ENCODE measurements at regions not wholly inside any gene's neighbourhood (a gene's known extent, or its start where the extent isn't known, plus 50 kb on each side); places are given as distances from the start of the nearest gene placed in this dataset.
"Not testable (repeated sequence)": the region's sequence is repeated elsewhere in the genome, so short reads cannot be mapped to it uniquely, and the experiment has no call there.

DNA sequence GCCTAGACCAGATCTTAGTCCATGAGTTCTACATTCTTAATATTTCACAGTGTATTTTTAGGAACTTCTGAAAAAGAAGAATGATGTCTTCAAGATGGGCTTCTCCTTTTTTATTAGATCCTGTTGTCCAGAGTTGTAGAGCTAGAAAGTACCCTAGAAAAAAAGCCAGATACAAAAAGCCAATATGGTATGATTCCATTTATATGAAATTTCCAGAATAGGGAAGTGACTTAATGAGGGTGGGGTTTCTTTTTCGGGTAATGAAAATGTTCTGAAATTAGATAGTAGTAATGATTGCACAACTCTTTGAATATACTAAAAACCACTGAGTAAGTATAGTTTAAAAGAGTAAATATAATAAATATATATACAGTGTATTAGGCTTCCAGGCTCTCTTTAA, 116.9 kb downstream of the NFKBIZ start:
- Mint-ChIP-seq H3K4me3 (no peak overlapping the region), H3K27ac (no peak overlapping the region), H3K4me1 (peaks cover 8% of the 10 kb centered on the region), H3K27me3 (no peaks in the 10 kb centered on the region), H3K9me3 (peaks cover 16% of the 10 kb centered on the region), H3K36me3 (peaks cover 13% of the 10 kb centered on the region)
- no peak for DNase-seq
- CTCF ChIA-PET = interaction anchor here (1.1 kb wide), 1 partner anchor 263 kb away, joined by 3 read pairs; no protein-coding TSS in a partner anchor

DNA sequence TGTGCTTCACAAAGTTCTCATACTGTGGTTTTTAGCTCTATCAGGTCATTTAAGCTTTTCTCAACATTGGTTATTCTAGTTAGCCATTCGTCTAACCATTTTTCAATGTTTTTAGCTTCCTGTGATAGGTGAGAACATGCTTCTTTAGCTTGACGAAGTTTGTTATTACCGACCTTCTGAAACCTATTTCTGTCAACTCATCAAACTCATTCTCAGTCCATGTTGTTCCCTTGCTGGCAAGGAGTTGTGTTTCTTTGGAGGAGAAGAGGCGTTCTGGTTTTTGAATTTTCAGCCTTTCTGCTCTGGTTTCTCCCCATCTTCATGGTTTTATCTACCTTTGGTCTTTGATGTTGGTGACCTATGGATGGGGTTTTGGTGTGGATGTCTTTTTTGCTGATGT, 120.9 kb downstream of the NFKBIZ start:
- Mint-ChIP-seq H3K27me3 (no peaks in the 10 kb centered on the region), H3K9me3 (peaks cover 23% of the 10 kb centered on the region), H3K36me3 (peaks cover 13% of the 10 kb centered on the region), H3K4me1 (peaks cover 4% of the 10 kb centered on the region), H3K27ac (no peak overlapping the region), H3K4me3 (no peak overlapping the region)
- DNase-seq = no peak
- CTCF ChIA-PET = interaction anchor here (0.6 kb wide), 1 partner anchor 258 kb away, joined by 6 read pairs; no protein-coding TSS in a partner anchor

DNA sequence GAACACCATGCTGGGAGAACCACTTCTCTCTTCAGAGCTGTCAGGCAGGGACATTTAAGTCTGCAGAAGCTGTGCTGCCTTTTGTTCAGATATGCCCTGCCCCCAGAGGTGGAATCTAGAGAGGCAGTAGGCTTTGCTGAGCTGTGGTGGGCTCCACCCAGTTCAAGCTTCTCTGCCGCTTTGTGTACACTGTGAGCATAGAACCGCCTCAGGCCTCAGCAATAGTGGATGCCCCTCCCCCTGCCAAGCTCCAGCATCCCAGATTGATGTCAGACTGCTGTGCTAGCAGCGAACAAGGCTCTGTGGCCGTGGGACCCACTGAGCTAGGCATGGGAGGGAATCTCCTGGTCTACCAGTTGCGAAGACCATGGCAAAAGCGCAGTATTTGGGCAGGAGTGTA, 121.6 kb downstream of the NFKBIZ start:
- no peak for DNase-seq
- Mint-ChIP-seq H3K9me3 (peaks cover 23% of the 10 kb centered on the region), H3K36me3 (peaks cover 13% of the 10 kb centered on the region), H3K27ac (no peak overlapping the region), H3K4me3 (no peak overlapping the region), H3K27me3 (no peaks in the 10 kb centered on the region), H3K4me1 (peaks cover 4% of the 10 kb centered on the region)
- CTCF ChIA-PET = no interaction called here

DNA sequence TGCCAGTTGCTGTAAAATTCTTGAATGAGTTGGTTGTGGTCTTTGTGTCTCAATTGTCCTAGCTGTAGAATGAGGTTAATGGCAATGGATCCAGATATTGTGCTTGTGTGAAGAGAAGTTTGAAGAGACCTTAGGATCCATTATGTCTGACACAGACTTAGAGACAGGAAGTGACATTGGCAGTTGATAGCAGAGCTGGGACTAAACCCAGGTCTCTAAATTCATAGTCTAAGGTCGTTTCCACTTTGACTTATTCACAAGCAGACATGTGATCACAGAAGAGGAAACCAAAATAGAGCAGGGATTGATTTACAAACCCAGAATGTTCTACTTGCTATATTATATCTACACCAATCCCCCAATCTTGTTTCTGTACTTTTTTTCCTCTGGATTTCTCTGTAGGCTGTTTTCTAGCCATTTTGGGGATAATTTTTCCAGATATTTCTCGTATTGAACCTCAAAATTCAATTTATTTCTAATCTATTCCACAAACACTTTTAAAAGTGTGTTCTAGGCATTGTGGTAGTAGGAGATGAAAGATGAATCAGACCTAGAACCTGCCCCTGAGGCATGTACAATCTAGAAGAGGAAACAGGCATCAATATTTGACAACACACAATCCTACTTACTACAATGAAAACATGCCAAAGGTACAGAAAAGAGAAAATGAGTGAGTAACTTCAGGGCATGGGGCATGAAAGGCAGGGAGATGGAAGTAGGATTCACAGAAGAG, 123.3 kb downstream of the NFKBIZ start:
- CTCF ChIA-PET = interaction anchor here (0.7 kb wide), 1 partner anchor 252 kb away, joined by 3 read pairs; no protein-coding TSS in a partner anchor
- Mint-ChIP-seq H3K4me1 (peaks cover 4% of the 10 kb centered on the region), H3K27ac (no peak overlapping the region), H3K9me3 (peaks cover 22% of the 10 kb centered on the region), H3K36me3 (peaks cover 13% of the 10 kb centered on the region), H3K4me3 (no peak overlapping the region), H3K27me3 (no peaks in the 10 kb centered on the region)
- no peak for DNase-seq

DNA sequence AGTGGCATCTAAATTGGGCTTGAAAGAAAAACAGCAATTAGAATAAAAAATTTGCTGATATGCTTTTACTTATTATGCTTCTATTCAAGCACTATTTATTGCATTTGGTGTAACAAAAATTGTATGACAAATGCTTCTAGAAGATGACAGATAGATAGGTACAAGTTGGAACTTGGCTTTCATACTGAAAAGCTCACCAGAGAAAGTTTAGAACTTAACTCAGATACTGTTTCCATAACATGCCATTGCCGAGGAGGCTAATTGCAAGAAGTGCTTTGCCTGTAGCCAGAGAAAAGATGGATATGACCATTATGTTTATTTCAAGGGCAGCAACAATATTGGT, 123.8 kb downstream of the NFKBIZ start:
- Mint-ChIP-seq H3K27me3 (no peaks in the 10 kb centered on the region), H3K27ac (no peak overlapping the region), H3K9me3 (peaks cover 22% of the 10 kb centered on the region), H3K36me3 (peaks cover 13% of the 10 kb centered on the region), H3K4me1 (peaks cover 4% of the 10 kb centered on the region), H3K4me3 (no peak overlapping the region)
- DNase-seq = no peak
- CTCF ChIA-PET = no interaction called here

- DNase-seq, H3K36me3 Mint-ChIP-seq, H3K9me3 Mint-ChIP-seq, H3K27ac Mint-ChIP-seq, CTCF ChIA-PET, H3K27me3 Mint-ChIP-seq, H3K4me1 Mint-ChIP-seq, H3K4me3 Mint-ChIP-seq: not testable (repeated sequence)
Measured at GRCh38 chr3:101975415-101975814, 126.1 kb downstream of the NFKBIZ start.

DNA sequence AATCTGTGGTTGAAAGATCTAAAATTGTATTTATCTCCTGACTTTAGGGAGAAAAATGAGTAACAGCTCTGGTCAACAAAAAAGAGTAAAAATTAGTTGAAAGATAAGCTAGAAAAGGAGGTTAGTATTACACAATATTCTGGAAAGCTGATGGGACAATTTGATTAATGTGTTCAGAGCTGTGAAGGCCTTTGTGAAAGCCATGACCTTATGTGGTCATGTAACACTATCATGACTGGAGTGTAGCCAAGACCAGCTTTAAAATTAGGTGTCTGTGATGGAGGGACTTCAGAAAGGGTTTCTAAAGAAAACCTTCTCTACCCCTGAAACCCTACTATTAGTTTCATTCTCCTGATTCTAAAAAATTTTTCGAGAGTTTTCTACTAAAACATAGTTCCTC, 127.2 kb downstream of the NFKBIZ start:
- peaks cover 5% of the 10 kb centered on the region for H3K27me3 Mint-ChIP-seq
- H3K4me3 Mint-ChIP-seq = no peak overlapping the region
- DNase-seq = no peak
- CTCF ChIA-PET = no interaction called here
- no peak overlapping the region for H3K27ac Mint-ChIP-seq
- H3K4me1 Mint-ChIP-seq = peaks cover 4% of the 10 kb centered on the region
- peaks cover 2% of the 10 kb centered on the region for H3K36me3 Mint-ChIP-seq
- H3K9me3 Mint-ChIP-seq = peaks cover 7% of the 10 kb centered on the region

DNA sequence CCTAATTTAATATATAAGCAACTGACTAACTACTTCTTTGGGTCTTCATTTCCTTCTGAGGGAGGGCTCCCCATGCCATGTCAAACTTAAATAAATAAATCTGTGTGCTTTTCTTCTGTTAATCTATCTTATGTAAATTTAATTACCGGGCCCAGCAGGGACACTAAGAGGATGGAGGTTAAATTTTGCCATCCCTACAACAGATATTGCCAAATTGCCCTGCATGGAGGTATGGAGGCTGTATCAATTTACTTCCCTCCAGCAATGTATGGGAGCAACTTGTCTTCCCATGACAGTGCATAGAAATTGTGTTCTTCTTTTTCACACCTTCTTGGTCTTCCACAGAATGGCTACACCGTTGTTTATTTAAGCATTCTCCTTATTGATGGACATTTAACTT, 129.0 kb downstream of the NFKBIZ start:
- CTCF ChIA-PET = no interaction called here
- Mint-ChIP-seq H3K4me3 (no peak overlapping the region), H3K27ac (no peak overlapping the region)

GRCh38 chr3:101979033-101979432, 129.7 kb downstream of the NFKBIZ start:
- peaks cover 8% of the 10 kb centered on the region for H3K9me3 Mint-ChIP-seq
- H3K4me1 Mint-ChIP-seq = no peaks in the 10 kb centered on the region
- no peak overlapping the region for H3K27ac Mint-ChIP-seq
- no peak overlapping the region for H3K4me3 Mint-ChIP-seq
- peaks cover 9% of the 10 kb centered on the region for H3K27me3 Mint-ChIP-seq
- CTCF ChIA-PET = no interaction called here
- H3K36me3 Mint-ChIP-seq = peaks cover 2% of the 10 kb centered on the region
- DNase-seq = no peak

More for the DNA sequence above, 129.0 kb downstream of the NFKBIZ start:
- peaks cover 2% of the 10 kb centered on the region for H3K36me3 Mint-ChIP-seq
- peaks cover 8% of the 10 kb centered on the region for H3K9me3 Mint-ChIP-seq
- no peak for DNase-seq
- H3K4me1 Mint-ChIP-seq = no peaks in the 10 kb centered on the region
- peaks cover 8% of the 10 kb centered on the region for H3K27me3 Mint-ChIP-seq

DNA sequence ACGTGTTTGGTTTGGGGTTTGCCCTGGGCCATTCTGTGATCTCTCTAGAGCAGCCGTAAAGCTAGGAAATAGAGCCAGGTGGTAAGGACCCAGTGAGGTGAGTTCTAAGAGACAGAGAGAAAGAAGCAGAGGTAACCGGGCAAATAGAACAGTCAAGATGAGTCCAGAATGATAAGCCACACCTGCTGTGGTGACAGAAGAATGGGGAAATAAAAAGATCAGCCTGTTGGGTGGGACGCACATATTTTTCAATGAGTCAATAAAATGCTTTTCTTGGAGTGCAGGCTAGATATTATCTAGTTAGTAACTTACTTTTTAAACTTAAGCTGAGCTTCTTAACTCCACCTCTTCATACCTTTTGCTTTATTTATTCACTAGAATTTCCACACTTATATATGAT, 135.0 kb downstream of the NFKBIZ start:
- H3K27ac Mint-ChIP-seq = no peak overlapping the region
- CTCF ChIA-PET = no interaction called here
- no peak overlapping the region for H3K4me3 Mint-ChIP-seq
- DNase-seq = no peak
- H3K36me3 Mint-ChIP-seq = no peaks in the 10 kb centered on the region
- peaks cover 17% of the 10 kb centered on the region for H3K4me1 Mint-ChIP-seq
- peaks cover 16% of the 10 kb centered on the region for H3K27me3 Mint-ChIP-seq
- peaks cover 3% of the 10 kb centered on the region for H3K9me3 Mint-ChIP-seq

GRCh38 chr3:101988596-101988995, 139.3 kb downstream of the NFKBIZ start:
- Mint-ChIP-seq H3K9me3 (no peaks in the 10 kb centered on the region), H3K36me3 (peaks cover 3% of the 10 kb centered on the region), H3K27me3 (peaks cover 8% of the 10 kb centered on the region), H3K4me1 (peaks cover 21% of the 10 kb centered on the region), H3K4me3 (no peak overlapping the region), H3K27ac (no peak overlapping the region)
- DNase-seq = no peak
- CTCF ChIA-PET = no interaction called here

GRCh38 chr3:101989578-101990200, 140.4 kb downstream of the NFKBIZ start:
- no peak for DNase-seq
- no peak overlapping the region for H3K4me3 Mint-ChIP-seq
- peaks cover 4% of the 10 kb centered on the region for H3K27me3 Mint-ChIP-seq
- no peaks in the 10 kb centered on the region for H3K9me3 Mint-ChIP-seq
- H3K36me3 Mint-ChIP-seq = peaks cover 3% of the 10 kb centered on the region
- H3K27ac Mint-ChIP-seq = no peak overlapping the region
- H3K4me1 Mint-ChIP-seq = peaks cover 21% of the 10 kb centered on the region
- CTCF ChIA-PET = no interaction called here

DNA sequence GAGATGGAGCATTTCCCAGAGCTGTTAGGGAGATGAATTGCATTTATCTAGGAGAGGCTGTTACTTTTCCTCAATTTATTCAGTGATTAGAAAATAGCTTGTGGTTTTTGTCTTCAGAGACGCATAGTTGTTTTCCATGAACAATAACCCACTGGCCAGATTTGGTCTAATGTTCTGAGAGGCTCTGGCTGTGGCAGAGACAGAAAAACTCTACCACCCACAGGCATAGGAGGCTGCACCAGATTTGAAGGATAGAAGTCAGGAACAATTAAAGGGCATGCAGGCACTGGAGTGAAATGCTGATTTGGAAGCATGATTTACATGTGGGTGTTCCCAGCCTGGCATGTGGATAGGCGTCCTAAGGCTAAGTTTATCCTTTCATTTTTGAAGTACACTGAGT, 143.5 kb downstream of the NFKBIZ start:
- peaks cover 24% of the 10 kb centered on the region for H3K4me1 Mint-ChIP-seq
- H3K27ac Mint-ChIP-seq = no peak overlapping the region
- no peak for DNase-seq
- no peak overlapping the region for H3K4me3 Mint-ChIP-seq
- CTCF ChIA-PET = no interaction called here
- no peaks in the 10 kb centered on the region for H3K9me3 Mint-ChIP-seq
- H3K36me3 Mint-ChIP-seq = peaks cover 3% of the 10 kb centered on the region
- no peaks in the 10 kb centered on the region for H3K27me3 Mint-ChIP-seq

DNA sequence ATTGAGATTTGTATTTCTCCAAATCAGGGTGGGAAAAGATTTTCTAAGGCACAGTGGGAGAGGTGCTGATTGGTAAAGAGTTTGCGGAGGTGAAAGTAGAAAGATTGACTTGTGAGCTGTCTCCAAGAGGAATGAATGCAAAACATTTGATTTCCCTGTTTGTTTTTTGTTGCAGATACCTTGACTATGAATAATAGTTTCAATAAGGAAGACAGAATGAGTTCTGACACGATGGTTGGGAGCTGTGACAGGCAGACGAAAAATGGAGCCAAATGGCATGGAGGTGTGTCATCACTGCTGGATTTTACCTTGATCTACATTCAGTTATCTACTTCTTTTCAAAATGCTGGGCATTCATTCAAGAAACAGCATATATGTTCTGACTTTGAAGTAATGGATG, 145.1 kb downstream of the NFKBIZ start:
- CTCF ChIA-PET = no interaction called here
- Mint-ChIP-seq H3K36me3 (peaks cover 3% of the 10 kb centered on the region), H3K27ac (no peak overlapping the region), H3K4me3 (no peak overlapping the region), H3K27me3 (no peaks in the 10 kb centered on the region), H3K4me1 (peaks cover 11% of the 10 kb centered on the region), H3K9me3 (no peaks in the 10 kb centered on the region)
- DNase-seq = no peak

DNA sequence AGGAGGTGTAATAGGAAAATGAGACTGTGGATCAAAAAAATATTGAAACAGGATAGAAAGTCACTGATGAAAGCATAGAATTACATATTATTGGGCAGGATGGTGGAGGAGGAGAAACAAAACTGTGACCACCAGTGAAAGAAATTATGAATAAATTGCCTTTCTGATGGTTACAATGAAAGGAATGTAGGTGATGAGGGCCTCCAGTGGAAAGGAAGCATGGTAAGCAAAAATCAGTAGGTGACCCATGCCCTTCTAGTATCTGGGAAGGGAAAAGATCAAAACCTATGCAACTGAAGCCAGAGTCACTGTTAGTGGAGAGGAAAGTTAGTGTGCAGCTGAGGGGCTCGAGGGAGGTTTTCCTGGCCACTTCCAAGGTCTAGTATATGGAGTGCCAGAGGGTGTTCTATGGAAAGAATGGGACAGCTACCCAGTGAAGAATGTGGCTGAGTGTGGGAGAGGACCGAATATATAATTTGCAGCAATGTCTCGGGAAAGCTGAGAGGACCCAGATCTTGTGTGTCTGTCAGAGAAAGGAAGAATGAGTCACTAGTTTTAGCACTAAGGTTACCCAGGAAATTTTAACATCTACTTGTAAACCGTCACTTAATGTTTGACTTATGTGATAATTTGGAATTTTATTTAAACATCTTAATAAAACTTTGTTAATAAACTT, 146.2 kb downstream of the NFKBIZ start:
- CTCF ChIA-PET = interaction anchor here (0.6 kb wide), 2 partner anchors 63 to 124 kb away, joined by 3 read pairs; no protein-coding TSS in a partner anchor
- Mint-ChIP-seq H3K27me3 (no peaks in the 10 kb centered on the region), H3K36me3 (no peaks in the 10 kb centered on the region), H3K4me3 (no peak overlapping the region), H3K9me3 (no peaks in the 10 kb centered on the region), H3K4me1 (peaks cover 7% of the 10 kb centered on the region), H3K27ac (no peak overlapping the region)
- DNase-seq = no peak
